ENCODE measurements at regions not wholly inside any gene's neighbourhood (a gene's known extent, or its start where the extent isn't known, plus 50 kb on each side); places are given as distances from the start of the nearest gene placed in this dataset.

- DNase-seq (ENCODE audit: low read depth, low spot score), result no peak
These were observed 257.6 kb upstream of the ZNF608 start for GRCh38 chr5:125004009-125004408.

- no peak for DNase-seq (ENCODE audit: low read depth, low spot score)
These were observed 258.8 kb upstream of the ZNF608 start for GRCh38 chr5:125005266-125005665.

GRCh38 chr5:125006011-125006685, 259.7 kb upstream of the ZNF608 start:
- no peak for DNase-seq (ENCODE audit: low read depth, low spot score)

GRCh38 chr5:125010356-125010755, 263.9 kb upstream of the ZNF608 start:
- DNase-seq (ENCODE audit: low read depth, low spot score), result no peak

GRCh38 chr5:125011014-125011413, 264.6 kb upstream of the ZNF608 start:
- no peak for DNase-seq (ENCODE audit: low read depth, low spot score)

- DNase-seq (ENCODE audit: low read depth, low spot score), result no peak
These were observed 265.0 kb upstream of the ZNF608 start for GRCh38 chr5:125011419-125011818.

GRCh38 chr5:125011947-125012346, 265.5 kb upstream of the ZNF608 start:
- no peak for DNase-seq (ENCODE audit: low read depth, low spot score)

GRCh38 chr5:125012727-125013451, 266.4 kb upstream of the ZNF608 start:
- DNase-seq (ENCODE audit: low read depth, low spot score), result no peak

- DNase-seq (ENCODE audit: low read depth, low spot score), result no peak
These were observed 267.8 kb upstream of the ZNF608 start for GRCh38 chr5:125014202-125014601.

GRCh38 chr5:125017796-125018195, 271.4 kb upstream of the ZNF608 start:
- no peak for DNase-seq (ENCODE audit: low read depth, low spot score)

- DNase-seq (ENCODE audit: low read depth, low spot score), result no peak
These were observed 277.2 kb upstream of the ZNF608 start for GRCh38 chr5:125023673-125024072.

GRCh38 chr5:125026867-125027731, 280.7 kb upstream of the ZNF608 start:
- DNase-seq (ENCODE audit: low read depth, low spot score), result peak; percentile 22

GRCh38 chr5:125032286-125032685, 285.8 kb upstream of the ZNF608 start:
- no peak for DNase-seq (ENCODE audit: low read depth, low spot score)

- no peak for DNase-seq (ENCODE audit: low read depth, low spot score)
These were observed 287.2 kb upstream of the ZNF608 start for GRCh38 chr5:125033602-125034001.

GRCh38 chr5:125034331-125034730, 287.9 kb upstream of the ZNF608 start:
- no peak for DNase-seq (ENCODE audit: low read depth, low spot score)

- no peak for DNase-seq (ENCODE audit: low read depth, low spot score)
These were observed 290.1 kb upstream of the ZNF608 start for GRCh38 chr5:125036494-125036893.

GRCh38 chr5:125037020-125037419, 290.6 kb upstream of the ZNF608 start:
- DNase-seq (ENCODE audit: low read depth, low spot score), result no peak

- DNase-seq (ENCODE audit: low read depth, low spot score), result no peak
These were observed 291.1 kb upstream of the ZNF608 start for GRCh38 chr5:125037530-125037929.

GRCh38 chr5:125038477-125038876, 292.0 kb upstream of the ZNF608 start:
- DNase-seq (ENCODE audit: low read depth, low spot score), result no peak

GRCh38 chr5:125041798-125042197, 295.4 kb upstream of the ZNF608 start:
- no peak for DNase-seq (ENCODE audit: low read depth, low spot score)

GRCh38 chr5:125042261-125042890, 295.9 kb upstream of the ZNF608 start:
- DNase-seq (ENCODE audit: low read depth, low spot score), result peak; percentile 61
